SJSA1 (cell line): ENCODE measurements at regions not wholly inside any gene's neighbourhood (a gene's known extent, or its start where the extent isn't known, plus 50 kb on each side); places are given as distances from the start of the nearest gene placed in this dataset.

Source experiments
- DNase-seq, 2 experiments: peaks; one replicate each; pipeline ENCODE4 v3.0.0-alpha.2; 2015 to 2020; ENCODE audit warnings: low spot score in 2 of 2, low read depth in 1 of 2
- H3K27ac ChIP-seq: fragments of 250-450 bp; sonication (Bioruptor Pico); 2 replicates; pipeline ENCODE4 v1.5.1; 2020; ENCODE audit warnings: mild to moderate bottlenecking, moderate library complexity
- H3K27me3 ChIP-seq: fragments of 250-450 bp; sonication (Bioruptor Pico); replicated peaks from 2 replicates; pipeline ENCODE4 v1.5.1; 2020; ENCODE audit warnings: mild to moderate bottlenecking, moderate library complexity
- H3K36me3 ChIP-seq: fragments of 250-450 bp; sonication (Bioruptor Pico); 2 replicates; pipeline ENCODE4 v1.5.1; 2020; ENCODE audit warnings: mild to moderate bottlenecking
- H3K4me1 ChIP-seq: fragments of 250-450 bp; sonication (Bioruptor Pico); replicated peaks from 2 replicates; pipeline ENCODE4 v1.6.1; 2021; ENCODE audit warnings: mild to moderate bottlenecking
- H3K4me3 ChIP-seq: fragments of 250-450 bp; sonication (Bioruptor Pico); 2 replicates; pipeline ENCODE4 v1.5.1; 2020; ENCODE audit warnings: mild to moderate bottlenecking
- H3K9me3 ChIP-seq: fragments of 250-450 bp; sonication (Bioruptor Pico); replicated peaks from 2 replicates; pipeline ENCODE4 v1.5.1; 2020; ENCODE audit warnings: mild to moderate bottlenecking

DNA sequence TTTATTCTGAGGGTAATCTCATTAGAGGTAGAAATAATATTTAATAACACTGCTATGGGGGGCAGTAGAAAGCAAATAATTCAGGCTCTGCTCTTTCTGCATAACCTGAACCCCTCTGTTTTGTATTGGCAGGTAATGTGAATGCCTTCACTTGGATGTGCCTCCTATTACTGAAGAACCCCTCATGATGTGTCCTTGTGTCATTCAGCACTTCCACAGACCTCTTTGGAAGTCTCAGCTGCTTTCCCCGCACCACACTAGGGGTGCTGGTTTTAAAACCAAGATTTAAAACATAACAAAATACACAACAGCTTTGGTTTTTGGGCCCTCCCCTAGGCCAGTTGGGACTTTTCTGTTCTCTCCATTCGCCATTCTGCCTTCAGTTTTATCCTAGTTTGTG lies 281.7 kb upstream of the MC4R start:
- Histone ChIP-seq H3K27me3 (no peaks in the 10 kb centered on the region), H3K9me3 (no peaks in the 10 kb centered on the region), H3K4me3 (no peak overlapping the region), H3K27ac (no peak overlapping the region), H3K36me3 (no peaks in the 10 kb centered on the region), H3K4me1 (no peaks in the 10 kb centered on the region)
- DNase-seq: no peak

DNA sequence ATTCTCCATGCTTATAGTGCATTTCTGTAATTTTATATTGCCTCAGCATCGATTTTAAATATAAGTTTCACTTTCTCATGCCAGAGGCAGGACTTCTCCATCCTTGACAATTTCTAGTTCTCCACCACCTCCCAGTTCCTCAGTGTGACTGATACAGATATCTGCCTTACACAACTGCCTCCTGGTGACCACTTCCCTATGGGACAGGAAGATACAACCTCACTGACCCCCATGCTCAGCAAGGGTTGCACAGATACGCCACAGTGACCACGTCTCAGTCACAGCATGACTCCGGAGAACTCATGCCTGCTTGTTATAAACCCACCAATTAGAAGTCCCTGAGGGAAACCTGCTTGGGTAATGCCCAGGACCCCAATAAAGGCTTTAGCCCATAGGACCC lies 284.0 kb upstream of the MC4R start:
- Histone ChIP-seq H3K4me3 (no peak overlapping the region), H3K9me3 (no peaks in the 10 kb centered on the region), H3K27me3 (no peaks in the 10 kb centered on the region), H3K36me3 (no peaks in the 10 kb centered on the region), H3K4me1 (no peaks in the 10 kb centered on the region), H3K27ac (no peak overlapping the region)
- no peak for DNase-seq

DNA sequence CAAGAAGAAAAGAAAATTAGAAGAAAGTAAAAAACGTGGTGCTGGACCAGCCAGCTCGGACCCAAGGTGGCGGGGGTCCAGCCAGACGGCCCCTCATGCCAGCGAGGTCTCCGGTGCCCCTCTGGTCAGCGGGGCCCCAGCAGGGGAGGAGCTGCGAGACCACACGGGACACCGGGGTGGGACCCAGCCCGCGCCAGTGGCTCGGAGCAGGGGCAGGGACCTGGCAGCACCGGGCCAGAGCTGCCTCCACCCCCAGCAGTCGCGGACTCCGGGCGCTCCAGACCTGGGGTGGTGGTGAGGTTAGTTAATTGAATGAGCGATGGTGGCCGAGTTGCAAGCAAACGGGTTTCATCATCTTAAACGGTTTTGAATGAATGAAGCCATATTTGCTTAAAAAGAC lies 289.9 kb upstream of the MC4R start:
- DNase-seq: no peak
- no peaks in the 10 kb centered on the region for H3K4me1 ChIP-seq
- H3K36me3 ChIP-seq: no peaks in the 10 kb centered on the region
- H3K27me3 ChIP-seq: no peaks in the 10 kb centered on the region
- no peak overlapping the region for H3K4me3 ChIP-seq
- no peaks in the 10 kb centered on the region for H3K9me3 ChIP-seq
- H3K27ac ChIP-seq: no peak overlapping the region

DNA sequence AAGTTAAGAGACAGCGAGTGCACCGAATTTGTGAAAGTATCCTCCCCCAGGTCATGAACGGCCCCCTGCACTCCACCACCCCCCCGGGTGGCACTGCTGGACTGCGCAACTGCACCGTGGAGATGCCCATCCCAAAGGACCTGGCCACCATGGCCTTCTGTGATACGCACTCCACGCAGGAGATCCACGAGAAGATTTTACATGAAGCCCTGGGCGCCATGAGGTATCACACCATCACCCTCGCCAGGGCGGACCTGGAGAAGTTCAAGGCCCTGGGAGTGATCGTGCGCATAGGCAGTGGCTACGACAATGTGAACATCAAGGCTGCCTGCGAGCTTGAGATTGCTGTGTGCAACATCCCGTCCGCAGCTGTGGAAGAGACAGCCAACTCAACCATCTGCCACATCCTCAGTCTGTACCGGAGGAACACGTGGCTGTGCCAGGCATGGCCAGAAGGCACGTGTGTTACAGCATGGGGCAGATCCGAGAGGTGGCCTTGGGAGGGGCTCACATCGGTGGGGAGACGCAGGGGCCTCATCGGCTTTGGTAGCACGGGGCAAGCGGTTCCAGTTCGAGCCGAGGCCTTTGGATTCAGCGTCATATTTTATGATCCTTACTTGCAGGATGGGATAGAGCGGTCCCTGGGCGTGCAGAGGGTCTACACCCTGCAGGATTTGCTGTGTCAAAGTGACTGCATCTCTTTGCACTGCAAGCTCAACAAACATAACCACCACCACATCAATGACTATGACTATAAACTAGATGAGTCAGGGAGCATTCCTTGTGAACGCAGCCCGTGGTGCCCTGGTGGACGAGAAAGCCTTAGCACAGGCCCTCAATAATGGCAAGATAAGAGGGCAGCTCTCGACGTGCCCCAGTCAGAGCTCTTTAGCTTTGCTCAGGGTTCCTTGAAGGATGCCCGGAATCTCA lies 290.8 kb upstream of the MC4R start:
- no peak for DNase-seq
- Histone ChIP-seq H3K4me3 (no peak overlapping the region), H3K9me3 (no peaks in the 10 kb centered on the region), H3K27me3 (no peaks in the 10 kb centered on the region), H3K4me1 (no peaks in the 10 kb centered on the region), H3K36me3 (no peaks in the 10 kb centered on the region), H3K27ac (no peak overlapping the region)

DNA sequence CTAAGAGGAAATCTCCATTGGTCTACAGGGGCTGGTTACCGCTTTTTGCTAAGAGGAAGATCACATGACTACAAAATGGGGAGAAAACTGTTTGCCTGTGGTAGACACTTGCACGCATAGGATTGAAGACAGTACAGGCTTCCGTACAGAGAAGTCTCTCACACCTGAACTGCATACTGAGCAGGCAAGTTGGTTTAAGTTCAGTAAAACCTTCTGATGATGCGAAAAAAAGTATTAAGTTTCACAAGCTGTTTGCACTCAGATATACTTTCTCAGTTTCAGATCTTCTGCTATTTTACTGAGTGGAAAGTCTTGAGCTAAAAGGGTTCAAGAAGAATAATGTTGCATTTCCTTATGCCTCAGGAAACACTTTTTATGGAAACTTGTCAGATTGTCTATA lies 292.2 kb upstream of the MC4R start:
- no peak for DNase-seq
- Histone ChIP-seq H3K27ac (no peak overlapping the region), H3K36me3 (no peaks in the 10 kb centered on the region), H3K27me3 (no peaks in the 10 kb centered on the region), H3K4me3 (no peak overlapping the region), H3K9me3 (no peaks in the 10 kb centered on the region), H3K4me1 (no peaks in the 10 kb centered on the region)

DNA sequence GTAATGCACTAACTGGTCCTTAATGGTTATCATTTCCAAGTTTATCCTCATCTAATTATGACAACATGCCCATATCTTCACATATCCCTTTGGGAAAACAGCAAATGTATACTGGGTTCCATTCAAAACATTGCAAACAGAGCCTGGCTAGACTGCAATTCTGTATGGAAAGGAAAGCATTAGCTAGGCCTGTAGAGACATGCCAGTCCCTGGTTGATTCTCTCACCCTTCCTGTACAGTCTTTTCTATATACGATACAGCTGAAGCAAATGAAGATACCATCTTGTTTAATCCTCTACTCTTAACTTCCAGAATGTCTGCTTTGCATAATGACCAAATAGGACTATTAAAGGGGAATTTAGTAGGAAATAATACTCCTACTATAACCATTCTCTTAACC lies 294.4 kb upstream of the MC4R start:
- Histone ChIP-seq H3K4me3 (no peak overlapping the region), H3K9me3 (no peaks in the 10 kb centered on the region), H3K4me1 (no peaks in the 10 kb centered on the region), H3K27me3 (no peaks in the 10 kb centered on the region), H3K27ac (no peak overlapping the region), H3K36me3 (no peaks in the 10 kb centered on the region)
- DNase-seq: no peak

DNA sequence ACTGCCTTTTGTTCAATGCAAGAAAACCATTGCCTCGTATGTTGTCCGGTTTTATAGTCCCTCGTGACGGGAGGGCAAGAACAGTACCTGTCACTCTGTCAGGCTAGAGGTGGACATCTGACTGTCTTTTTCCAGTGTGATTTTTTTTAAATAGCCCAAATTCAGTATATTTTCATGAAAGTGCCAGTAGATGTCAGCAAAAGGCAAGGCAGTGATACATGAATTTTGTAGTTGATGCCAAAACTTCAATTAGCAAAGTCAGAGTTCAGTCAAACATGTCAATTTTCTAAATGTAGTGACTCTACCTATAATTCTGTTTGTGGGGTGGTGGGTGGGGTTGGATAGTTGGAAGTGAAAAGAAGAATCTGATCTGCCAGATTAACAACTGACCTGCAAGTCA lies 296.0 kb upstream of the MC4R start:
- Histone ChIP-seq H3K9me3 (no peaks in the 10 kb centered on the region), H3K36me3 (no peaks in the 10 kb centered on the region), H3K4me3 (no peak overlapping the region), H3K27ac (no peak overlapping the region), H3K27me3 (no peaks in the 10 kb centered on the region), H3K4me1 (no peaks in the 10 kb centered on the region)
- no peak for DNase-seq

DNA sequence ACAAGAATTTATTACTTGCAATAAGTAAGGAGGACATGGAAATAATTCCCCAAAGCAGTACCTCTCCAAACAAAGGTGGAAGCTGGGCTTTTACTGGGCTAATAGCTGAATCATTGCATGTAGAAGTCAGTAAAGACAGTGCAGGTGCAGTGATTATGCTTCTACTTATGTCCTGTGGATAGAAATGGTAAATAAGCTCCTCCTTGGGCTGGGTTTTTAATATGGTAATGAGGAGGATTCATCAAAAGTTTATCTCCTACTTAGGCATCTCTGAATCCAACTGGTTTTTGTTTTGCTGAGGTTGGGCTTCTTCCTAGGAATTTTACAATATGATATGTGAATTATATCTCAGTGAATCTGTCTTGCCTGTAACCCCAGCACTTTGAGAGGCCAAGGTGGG lies 297.4 kb upstream of the MC4R start:
- no peaks in the 10 kb centered on the region for H3K27me3 ChIP-seq
- no peak overlapping the region for H3K27ac ChIP-seq
- H3K4me1 ChIP-seq: no peaks in the 10 kb centered on the region
- DNase-seq: no peak
- H3K36me3 ChIP-seq: no peaks in the 10 kb centered on the region
- no peak overlapping the region for H3K4me3 ChIP-seq
- no peaks in the 10 kb centered on the region for H3K9me3 ChIP-seq

DNA sequence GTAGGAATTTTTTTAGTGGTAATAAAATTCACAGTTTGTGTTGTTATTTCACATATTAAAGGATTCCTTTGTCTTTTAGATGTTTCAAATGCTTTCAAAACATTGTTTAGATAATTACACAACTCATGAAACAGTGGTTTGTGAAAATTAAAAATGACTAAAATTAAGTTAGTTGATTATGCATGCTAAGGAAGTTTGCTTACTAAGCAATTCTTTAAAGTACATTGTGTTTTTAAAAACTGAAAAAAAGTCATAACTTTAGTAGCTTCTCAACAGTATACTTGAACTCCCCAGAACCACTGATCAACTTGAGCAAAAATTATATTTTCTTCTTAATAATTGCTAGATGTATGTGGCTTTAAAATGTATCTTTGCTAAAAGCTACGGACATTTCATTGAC lies 298.4 kb upstream of the MC4R start:
- H3K4me1 ChIP-seq: no peaks in the 10 kb centered on the region
- DNase-seq: no peak
- H3K9me3 ChIP-seq: no peaks in the 10 kb centered on the region
- H3K27me3 ChIP-seq: no peaks in the 10 kb centered on the region
- H3K4me3 ChIP-seq: no peak overlapping the region
- no peaks in the 10 kb centered on the region for H3K36me3 ChIP-seq
- H3K27ac ChIP-seq: no peak overlapping the region

DNA sequence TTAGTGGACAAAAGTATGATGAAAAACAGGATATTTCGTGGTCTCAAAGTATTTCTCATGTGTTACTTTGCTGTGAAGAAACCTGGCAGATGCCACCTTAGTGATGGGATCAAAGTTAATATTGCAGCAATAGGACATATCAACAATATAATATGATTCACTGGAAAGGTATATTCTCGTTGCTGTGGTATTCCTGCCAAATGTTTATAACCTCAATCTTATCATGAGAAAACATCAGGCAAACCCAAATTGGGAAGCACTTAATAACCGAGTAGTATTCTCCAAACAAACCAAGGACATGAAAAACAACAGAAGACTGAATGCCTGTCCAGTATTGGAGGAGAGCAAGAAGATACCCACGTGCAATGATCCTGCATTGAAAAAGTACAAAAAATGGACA lies 302.6 kb upstream of the MC4R start:
- Histone ChIP-seq H3K4me3 (no peak overlapping the region), H3K4me1 (no peaks in the 10 kb centered on the region), H3K27ac (no peak overlapping the region), H3K9me3 (no peaks in the 10 kb centered on the region), H3K27me3 (no peaks in the 10 kb centered on the region), H3K36me3 (no peaks in the 10 kb centered on the region)
- DNase-seq: no peak

DNA sequence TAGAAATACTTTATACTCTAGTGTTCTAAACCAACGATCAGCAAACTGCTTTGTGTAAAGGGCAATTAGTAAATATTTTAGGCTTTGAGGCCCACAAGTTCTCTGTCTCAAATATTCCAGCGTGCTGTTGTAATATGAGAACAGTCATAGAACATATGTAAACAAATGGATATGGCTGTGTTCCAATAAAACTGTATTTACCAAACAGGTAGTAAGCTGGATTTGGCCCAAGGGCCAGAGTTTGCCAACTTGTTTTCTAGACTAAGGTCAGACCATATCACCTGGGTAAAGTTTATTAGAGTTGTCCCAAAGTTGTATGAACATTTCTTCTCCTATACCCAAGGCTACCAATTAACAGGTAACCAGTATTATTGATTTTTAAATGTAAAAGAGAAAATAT lies 303.2 kb upstream of the MC4R start:
- no peaks in the 10 kb centered on the region for H3K36me3 ChIP-seq
- DNase-seq: no peak
- H3K9me3 ChIP-seq: no peaks in the 10 kb centered on the region
- H3K27me3 ChIP-seq: no peaks in the 10 kb centered on the region
- no peak overlapping the region for H3K27ac ChIP-seq
- H3K4me1 ChIP-seq: no peaks in the 10 kb centered on the region
- no peak overlapping the region for H3K4me3 ChIP-seq

DNA sequence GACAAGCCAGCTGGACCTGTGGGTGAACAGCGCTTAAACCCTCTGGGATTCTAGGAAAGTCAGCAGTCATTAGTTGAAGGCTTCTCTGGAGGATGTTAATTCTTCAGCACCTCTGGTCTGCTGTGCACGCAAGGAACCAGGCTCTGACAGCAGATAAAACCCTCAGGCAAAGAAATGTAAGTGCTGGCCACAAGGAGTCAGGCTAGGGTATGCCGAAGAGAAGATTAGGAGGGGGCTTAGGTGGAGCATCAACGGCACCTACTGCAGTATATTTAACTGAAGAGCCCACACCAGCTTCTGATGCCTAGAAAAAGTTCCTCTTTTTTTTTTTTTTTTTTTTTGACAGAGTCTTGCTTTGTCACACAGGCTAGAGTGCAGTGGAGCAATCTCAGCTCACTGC lies 304.2 kb upstream of the MC4R start:
- no peaks in the 10 kb centered on the region for H3K36me3 ChIP-seq
- no peaks in the 10 kb centered on the region for H3K4me1 ChIP-seq
- no peaks in the 10 kb centered on the region for H3K9me3 ChIP-seq

DNA sequence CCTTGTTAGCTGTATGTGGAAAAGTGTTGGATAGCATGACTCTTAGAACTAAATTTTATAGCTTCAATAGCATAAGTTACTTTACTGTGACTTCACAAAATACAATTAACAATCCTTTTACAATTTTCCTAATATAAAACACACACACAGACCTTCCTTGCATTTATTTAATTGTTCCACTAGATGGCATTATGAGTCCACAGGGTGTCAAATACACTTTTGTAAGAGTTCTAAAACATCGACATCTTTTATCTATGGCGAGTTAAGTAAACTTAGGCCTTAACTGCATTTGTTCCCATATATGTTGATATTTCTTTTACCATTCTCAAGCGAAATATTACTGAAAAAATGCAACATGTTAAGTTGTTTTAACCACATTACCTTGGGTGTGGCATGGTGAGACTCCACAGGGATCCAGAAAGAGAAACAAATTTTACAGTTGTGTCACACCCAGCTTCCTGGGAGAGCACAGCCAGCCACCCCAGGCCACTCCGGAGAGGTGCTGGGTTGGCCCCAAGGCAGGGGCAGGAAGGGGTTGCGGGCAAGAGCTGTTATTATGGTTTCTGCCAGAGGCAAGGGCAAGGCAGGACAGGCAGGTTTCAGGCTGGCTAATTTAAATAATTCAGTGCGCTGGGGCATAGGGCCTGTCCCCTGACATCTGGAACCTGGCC lies 312.4 kb upstream of the MC4R start:
- Histone ChIP-seq H3K36me3 (no peaks in the 10 kb centered on the region), H3K27ac (no peak overlapping the region), H3K27me3 (no peaks in the 10 kb centered on the region; the same call in 1 of the 2 replicates), H3K4me3 (no peak overlapping the region), H3K4me1 (no peaks in the 10 kb centered on the region), H3K9me3 (no peaks in the 10 kb centered on the region)
- peak in 1 of 2 experiments; percentile 2 for DNase-seq

More for the DNA sequence above, 304.2 kb upstream of the MC4R start:
- no peak for DNase-seq
- Histone ChIP-seq H3K4me3 (no peak overlapping the region), H3K27ac (no peak overlapping the region), H3K27me3 (no peaks in the 10 kb centered on the region; the same call in 1 of the 2 replicates)

DNA sequence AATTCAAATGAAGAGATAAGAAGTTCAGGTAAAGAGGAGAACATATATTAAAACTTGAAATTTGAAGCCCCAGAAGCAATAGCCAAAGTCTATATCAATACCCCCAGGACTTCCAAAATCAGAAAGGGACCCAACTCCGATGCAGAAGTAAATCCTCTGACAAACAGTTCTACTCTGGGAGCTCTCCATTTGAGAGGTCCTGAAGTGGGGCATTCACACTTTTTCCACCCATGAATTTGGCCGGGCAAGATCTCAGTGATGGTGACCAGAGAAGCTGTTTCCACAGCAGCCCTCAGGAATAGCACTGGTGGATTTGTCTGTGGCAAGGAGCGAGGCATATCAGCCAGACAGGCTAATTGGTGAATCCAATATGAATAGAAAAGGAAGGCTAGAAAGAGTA lies 313.6 kb upstream of the MC4R start:
- Histone ChIP-seq H3K27me3 (no peaks in the 10 kb centered on the region; the same call in 1 of the 2 replicates), H3K9me3 (no peaks in the 10 kb centered on the region), H3K36me3 (no peaks in the 10 kb centered on the region), H3K27ac (no peak overlapping the region), H3K4me1 (no peaks in the 10 kb centered on the region), H3K4me3 (no peak overlapping the region)
- DNase-seq: no peak
